ENCODE measurements at regions not wholly inside any gene's neighbourhood (a gene's known extent, or its start where the extent isn't known, plus 50 kb on each side); places are given as distances from the start of the nearest gene placed in this dataset.
"Not testable (repeated sequence)": the region's sequence is repeated elsewhere in the genome, so short reads cannot be mapped to it uniquely, and the experiment has no call there.

- H3K36me3 Mint-ChIP-seq (ENCODE audit: low read depth) = no peaks in the 10 kb centered on the region
- H3K9me3 Mint-ChIP-seq = peaks cover 25% of the 10 kb centered on the region; the same call in 1 of the 2 replicates
- no peaks in the 10 kb centered on the region; the same call in 1 of the 2 replicates for H3K27me3 Mint-ChIP-seq (ENCODE audit: insufficient read depth)
- H3K4me1 Mint-ChIP-seq (ENCODE audit: low read depth) = no peaks in the 10 kb centered on the region
- no peak for TF ChIP-seq CTCF (IDR thresholded peaks at IDR 0.05)
- DNase-seq = no peak
- no peak overlapping the region for H3K4me3 Mint-ChIP-seq
- H3K27ac Mint-ChIP-seq = no peak overlapping the region
These were observed 297.6 kb upstream of the MTPN start for GRCh38 chr7:136274636-136275345.

DNA sequence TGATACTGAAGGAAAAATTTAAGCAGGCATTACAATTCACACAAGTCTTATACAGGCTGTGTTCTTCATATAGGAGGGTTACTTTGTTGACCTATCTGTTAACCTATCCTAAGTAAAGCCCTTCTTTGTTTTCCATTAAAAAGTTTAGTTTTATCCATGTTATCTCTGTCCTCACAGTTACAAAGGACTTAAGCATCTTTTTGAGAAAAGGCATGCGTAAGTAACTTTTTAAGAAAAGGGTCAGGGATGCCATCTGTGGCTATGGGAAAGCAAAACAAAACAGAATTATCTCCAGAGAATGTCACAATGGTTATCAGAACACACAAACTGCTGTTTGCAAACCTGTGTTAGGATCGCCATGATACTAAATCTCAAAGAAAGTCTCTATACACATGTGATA lies 295.8 kb upstream of the MTPN start:
- no peak for DNase-seq
- Mint-ChIP-seq H3K27me3 (ENCODE audit: insufficient read depth) (no peaks in the 10 kb centered on the region; the same call in 1 of the 2 replicates), H3K36me3 (ENCODE audit: low read depth) (no peaks in the 10 kb centered on the region), H3K27ac (no peak overlapping the region), H3K9me3 (peaks cover 30% of the 10 kb centered on the region), H3K4me1 (ENCODE audit: low read depth) (no peaks in the 10 kb centered on the region), H3K4me3 (no peak overlapping the region)
- no peak for TF ChIP-seq CTCF (IDR thresholded peaks at IDR 0.05)

DNA sequence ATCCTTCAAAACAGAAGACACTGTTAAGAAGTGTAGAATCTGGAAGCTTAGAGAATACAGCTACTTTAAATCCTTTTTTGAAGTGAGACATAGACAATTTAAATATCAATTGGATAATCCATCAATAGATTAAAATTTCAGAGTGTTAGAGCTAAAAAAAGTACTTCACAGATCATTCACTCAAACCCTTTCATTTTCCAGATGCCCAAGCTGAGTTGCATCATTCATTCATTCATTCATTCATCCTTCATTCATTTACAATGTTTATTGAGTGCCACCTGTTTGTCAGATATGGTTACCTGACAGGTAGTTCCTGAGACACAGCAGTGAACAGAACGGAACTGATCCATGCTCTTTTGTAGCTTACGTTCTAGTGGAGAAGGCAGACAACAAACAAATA lies 290.7 kb upstream of the MTPN start:
- H3K4me3 Mint-ChIP-seq = no peak overlapping the region
- peaks cover 45% of the 10 kb centered on the region for H3K9me3 Mint-ChIP-seq
- no peaks in the 10 kb centered on the region for H3K27me3 Mint-ChIP-seq (ENCODE audit: insufficient read depth)
- DNase-seq = no peak
- H3K4me1 Mint-ChIP-seq (ENCODE audit: low read depth) = no peaks in the 10 kb centered on the region
- no peaks in the 10 kb centered on the region; the same call in 1 of the 2 replicates for H3K36me3 Mint-ChIP-seq (ENCODE audit: low read depth)
- no peak overlapping the region for H3K27ac Mint-ChIP-seq
- TF ChIP-seq CTCF (IDR thresholded peaks at IDR 0.05) = no peak

DNA sequence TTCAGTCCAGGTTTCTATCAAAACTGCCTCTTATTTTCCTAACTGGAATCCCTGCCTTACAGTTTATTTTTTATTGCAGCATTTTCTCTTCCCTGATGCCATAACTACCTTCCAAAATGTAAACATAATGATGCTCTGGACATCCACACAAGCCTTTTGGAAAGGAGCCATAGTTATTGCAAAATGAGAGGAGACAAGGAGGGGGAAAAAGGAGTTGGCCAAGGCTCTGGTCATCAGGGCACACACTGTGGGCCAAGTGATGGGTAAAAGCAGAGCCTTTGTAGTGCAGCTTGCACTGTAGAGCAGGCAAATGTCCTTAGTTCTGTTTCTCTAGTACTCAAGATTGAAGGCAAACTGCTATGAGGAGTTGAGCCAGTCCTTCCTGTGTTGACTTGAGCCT lies 289.3 kb upstream of the MTPN start:
- no peaks in the 10 kb centered on the region; the same call in 1 of the 2 replicates for H3K36me3 Mint-ChIP-seq (ENCODE audit: low read depth)
- H3K27me3 Mint-ChIP-seq (ENCODE audit: insufficient read depth) = no peaks in the 10 kb centered on the region
- TF ChIP-seq CTCF (IDR thresholded peaks at IDR 0.05) = no peak
- peaks cover 46% of the 10 kb centered on the region for H3K9me3 Mint-ChIP-seq
- no peaks in the 10 kb centered on the region for H3K4me1 Mint-ChIP-seq (ENCODE audit: low read depth)
- no peak for DNase-seq
- no peak overlapping the region for H3K27ac Mint-ChIP-seq
- no peak overlapping the region for H3K4me3 Mint-ChIP-seq

DNA sequence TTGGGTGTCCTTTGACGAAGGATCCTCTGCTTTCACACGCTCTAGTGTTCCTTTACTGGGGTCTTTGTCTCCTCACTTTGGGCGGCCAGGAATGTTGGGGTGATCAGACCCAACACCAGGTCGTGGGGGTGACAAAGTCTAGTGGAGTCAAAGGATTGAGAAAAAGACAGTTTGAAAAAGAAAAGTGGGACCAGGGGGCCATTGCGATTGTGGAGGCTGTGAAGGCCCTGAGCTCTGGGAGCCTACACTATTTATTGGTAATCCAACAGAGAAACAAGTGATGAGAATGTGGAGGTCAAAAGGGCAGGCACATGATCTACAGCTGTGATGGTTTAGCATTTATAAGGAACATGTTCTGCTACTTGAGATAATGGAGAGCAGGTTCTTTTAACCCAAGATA lies 287.1 kb upstream of the MTPN start:
- peaks cover 59% of the 10 kb centered on the region for H3K9me3 Mint-ChIP-seq
- H3K4me1 Mint-ChIP-seq (ENCODE audit: low read depth); H3K36me3 Mint-ChIP-seq (ENCODE audit: low read depth); H3K27ac Mint-ChIP-seq; H3K27me3 Mint-ChIP-seq (ENCODE audit: insufficient read depth); H3K4me3 Mint-ChIP-seq; DNase-seq: not testable (repeated sequence)

GRCh38 chr7:136263112-136263860 lies 286.1 kb upstream of the MTPN start:
- not testable (repeated sequence) for H3K4me3 Mint-ChIP-seq; H3K36me3 Mint-ChIP-seq (ENCODE audit: low read depth); H3K27ac Mint-ChIP-seq; DNase-seq; H3K4me1 Mint-ChIP-seq (ENCODE audit: low read depth); H3K27me3 Mint-ChIP-seq (ENCODE audit: insufficient read depth)
- peaks cover 53% of the 10 kb centered on the region for H3K9me3 Mint-ChIP-seq

DNA sequence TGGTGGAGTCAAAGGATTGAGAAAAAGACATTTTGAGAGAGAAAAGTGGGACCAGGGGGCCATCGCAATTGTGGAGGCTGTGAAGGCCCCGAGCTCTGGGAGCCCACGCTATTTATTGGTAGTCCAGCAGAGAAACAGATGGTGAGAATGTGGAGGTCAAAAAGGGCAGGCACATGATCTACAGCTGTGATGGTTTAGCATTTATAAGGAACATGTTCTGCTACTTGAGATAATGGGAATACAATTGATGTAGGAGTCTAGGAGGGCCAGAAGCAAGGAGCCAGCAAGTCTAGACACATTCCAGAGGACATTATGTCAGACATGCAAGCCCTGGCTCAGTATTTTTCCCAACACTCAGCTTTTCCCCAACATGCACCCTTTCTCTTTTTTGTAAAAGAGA lies 283.4 kb upstream of the MTPN start:
- not testable (repeated sequence) for H3K27ac Mint-ChIP-seq; H3K4me1 Mint-ChIP-seq (ENCODE audit: low read depth); H3K36me3 Mint-ChIP-seq (ENCODE audit: low read depth); H3K27me3 Mint-ChIP-seq (ENCODE audit: insufficient read depth); DNase-seq; H3K4me3 Mint-ChIP-seq
- peaks cover 34% of the 10 kb centered on the region for H3K9me3 Mint-ChIP-seq
